ENCODE measurements at regions not wholly inside any gene's neighbourhood (a gene's known extent, or its start where the extent isn't known, plus 50 kb on each side); places are given as distances from the start of the nearest gene placed in this dataset.
A peak's percentile ranks its signal among the peaks of the same experiment; 100 is the strongest.

DNA sequence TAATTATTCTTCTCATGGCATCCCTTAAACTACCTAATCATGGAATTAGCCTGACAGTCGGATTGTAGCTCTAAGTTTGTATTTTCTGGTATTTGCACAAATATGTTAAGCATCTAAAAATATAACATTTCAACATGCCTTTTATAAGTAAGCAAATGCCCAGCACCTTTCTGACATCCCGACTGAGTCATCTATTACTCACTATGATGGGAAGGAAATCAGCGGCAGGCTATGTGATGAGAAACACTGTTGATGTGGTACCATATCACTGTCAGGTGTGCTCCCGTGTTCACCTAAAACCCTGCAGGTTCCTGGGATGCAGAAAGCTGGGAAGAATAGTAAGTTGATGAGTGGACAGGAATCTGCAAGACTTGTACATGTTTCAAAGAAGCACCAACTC lies 367.8 kb upstream of the IL12A start:
- Histone ChIP-seq H3K9me3 (ENCODE audit: control insufficient read depth, insufficient read depth, low read depth, low read length) (no peaks in the 10 kb centered on the region), H3K4me1 (ENCODE audit: control insufficient read depth, extremely low read depth, insufficient read depth, low read length) (peaks cover 19% of the 10 kb centered on the region), H3K79me2 (ENCODE audit: control insufficient read depth, insufficient read depth, low read length) (no peaks in the 10 kb centered on the region), H2AFZ (ENCODE audit: low read length) (no peak overlapping the region), H3K27me3 (ENCODE audit: control insufficient read depth, insufficient read depth, low read length) (no peaks in the 10 kb centered on the region), H3K27ac (ENCODE audit: insufficient read depth, low read length) (no peak overlapping the region), H3K36me3 (ENCODE audit: control insufficient read depth, insufficient read depth, low read length) (no peaks in the 10 kb centered on the region), H3K9ac (ENCODE audit: insufficient read depth, low read length) (no peak overlapping the region), H3K4me2 (ENCODE audit: extremely low read depth, insufficient read depth, low read length) (no peak overlapping the region), H4K20me1 (ENCODE audit: control insufficient read depth, extremely low read depth, insufficient read depth, low read length) (no peaks in the 10 kb centered on the region), H3K4me3 (replicated peaks in 1 of 4; ENCODE audit: control extremely low read depth in 1 of 4, insufficient read depth in 1 of 4, low read depth in 3 of 4, low read length in 4 of 4) (no peak overlapping the region)
- peak; percentile 53 to 87 for DNase-seq (ENCODE audit: low read depth in 2 of 2)
- TF ChIP-seq, protein P1, sequence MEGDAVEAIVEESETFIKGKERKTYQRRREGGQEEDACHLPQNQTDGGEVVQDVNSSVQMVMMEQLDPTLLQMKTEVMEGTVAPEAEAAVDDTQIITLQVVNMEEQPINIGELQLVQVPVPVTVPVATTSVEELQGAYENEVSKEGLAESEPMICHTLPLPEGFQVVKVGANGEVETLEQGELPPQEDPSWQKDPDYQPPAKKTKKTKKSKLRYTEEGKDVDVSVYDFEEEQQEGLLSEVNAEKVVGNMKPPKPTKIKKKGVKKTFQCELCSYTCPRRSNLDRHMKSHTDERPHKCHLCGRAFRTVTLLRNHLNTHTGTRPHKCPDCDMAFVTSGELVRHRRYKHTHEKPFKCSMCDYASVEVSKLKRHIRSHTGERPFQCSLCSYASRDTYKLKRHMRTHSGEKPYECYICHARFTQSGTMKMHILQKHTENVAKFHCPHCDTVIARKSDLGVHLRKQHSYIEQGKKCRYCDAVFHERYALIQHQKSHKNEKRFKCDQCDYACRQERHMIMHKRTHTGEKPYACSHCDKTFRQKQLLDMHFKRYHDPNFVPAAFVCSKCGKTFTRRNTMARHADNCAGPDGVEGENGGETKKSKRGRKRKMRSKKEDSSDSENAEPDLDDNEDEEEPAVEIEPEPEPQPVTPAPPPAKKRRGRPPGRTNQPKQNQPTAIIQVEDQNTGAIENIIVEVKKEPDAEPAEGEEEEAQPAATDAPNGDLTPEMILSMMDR (conservative IDR thresholded peaks at IDR 0.05 in 1 of 2, IDR thresholded peaks at IDR 0.05 in 1 of 2; ENCODE audit: low read depth in 1 of 2, low read length in 2 of 2) = no peak
- no peak for TF ChIP-seq EZH2 (IDR thresholded peaks at IDR 0.05; ENCODE audit: low read length, missing control alignments)

GRCh38 chr3:159624616-159625015 lies 364.0 kb upstream of the IL12A start:
- Histone ChIP-seq H3K36me3 (ENCODE audit: control insufficient read depth, insufficient read depth, low read length) (no peaks in the 10 kb centered on the region), H3K27ac (ENCODE audit: insufficient read depth, low read length) (no peak overlapping the region), H3K4me2 (ENCODE audit: extremely low read depth, insufficient read depth, low read length) (no peak overlapping the region), H3K9ac (ENCODE audit: insufficient read depth, low read length) (no peak overlapping the region), H3K79me2 (ENCODE audit: control insufficient read depth, insufficient read depth, low read length) (no peaks in the 10 kb centered on the region), H3K9me3 (ENCODE audit: control insufficient read depth, insufficient read depth, low read depth, low read length) (no peaks in the 10 kb centered on the region), H3K4me3 (replicated peaks in 1 of 4; ENCODE audit: control extremely low read depth in 1 of 4, insufficient read depth in 1 of 4, low read depth in 3 of 4, low read length in 4 of 4) (no peak overlapping the region), H3K27me3 (ENCODE audit: control insufficient read depth, insufficient read depth, low read length) (no peaks in the 10 kb centered on the region), H2AFZ (ENCODE audit: low read length) (no peak overlapping the region), H4K20me1 (ENCODE audit: control insufficient read depth, extremely low read depth, insufficient read depth, low read length) (no peaks in the 10 kb centered on the region), H3K4me1 (ENCODE audit: control insufficient read depth, extremely low read depth, insufficient read depth, low read length) (peaks cover 16% of the 10 kb centered on the region)
- DNase-seq (ENCODE audit: low read depth in 2 of 2) = no peak
- TF ChIP-seq EZH2 (IDR thresholded peaks at IDR 0.05; ENCODE audit: low read length, missing control alignments) = no peak
- TF ChIP-seq, protein P1 (conservative IDR thresholded peaks at IDR 0.05 in 1 of 2, IDR thresholded peaks at IDR 0.05 in 1 of 2; ENCODE audit: low read depth in 1 of 2, low read length in 2 of 2) = no peak

- H3K36me3 ChIP-seq (ENCODE audit: control insufficient read depth, insufficient read depth, low read length) = no peaks in the 10 kb centered on the region
Observed at GRCh38 chr3:159625594-159625993, 363.0 kb upstream of the IL12A start.

More at GRCh38 chr3:159625594-159625993, 363.0 kb upstream of the IL12A start:
- TF ChIP-seq, protein P1 (conservative IDR thresholded peaks at IDR 0.05 in 1 of 2, IDR thresholded peaks at IDR 0.05 in 1 of 2; ENCODE audit: low read depth in 1 of 2, low read length in 2 of 2) = no peak
- TF ChIP-seq EZH2 (IDR thresholded peaks at IDR 0.05; ENCODE audit: low read length, missing control alignments) = no peak
- H3K9ac ChIP-seq (ENCODE audit: insufficient read depth, low read length) = no peak overlapping the region
- H2AFZ ChIP-seq (ENCODE audit: low read length) = no peak overlapping the region
- no peaks in the 10 kb centered on the region for H3K9me3 ChIP-seq (ENCODE audit: control insufficient read depth, insufficient read depth, low read depth, low read length)
- H3K4me3 ChIP-seq (replicated peaks in 1 of 4; ENCODE audit: control extremely low read depth in 1 of 4, insufficient read depth in 1 of 4, low read depth in 3 of 4, low read length in 4 of 4) = no peak overlapping the region
- H3K4me2 ChIP-seq (ENCODE audit: extremely low read depth, insufficient read depth, low read length) = no peak overlapping the region
- H3K79me2 ChIP-seq (ENCODE audit: control insufficient read depth, insufficient read depth, low read length) = no peaks in the 10 kb centered on the region
- no peak overlapping the region for H3K27ac ChIP-seq (ENCODE audit: insufficient read depth, low read length)
- no peak for DNase-seq (ENCODE audit: low read depth in 2 of 2)
- no peaks in the 10 kb centered on the region for H4K20me1 ChIP-seq (ENCODE audit: control insufficient read depth, extremely low read depth, insufficient read depth, low read length)
- no peaks in the 10 kb centered on the region for H3K27me3 ChIP-seq (ENCODE audit: control insufficient read depth, insufficient read depth, low read length)
- peaks cover 7% of the 10 kb centered on the region for H3K4me1 ChIP-seq (ENCODE audit: control insufficient read depth, extremely low read depth, insufficient read depth, low read length)
